Calu3 (cell line): ENCODE measurements at regions not wholly inside any gene's neighbourhood (a gene's known extent, or its start where the extent isn't known, plus 50 kb on each side); places are given as distances from the start of the nearest gene placed in this dataset.

Source experiments
- BruUV-seq: library from RNA; stranded (reverse); fragments of 400-500 nt; replicated peaks from 2 replicates; lab custom pipeline; 2021; lab: Mats Ljungman, UMichigan
- CTCF ChIA-PET: fragments of 300-600 bp; sonication (Branson Sonifier 250); formaldehyde crosslinking; loops from one replicate; lab custom pipeline; 2022; ENCODE audit warnings: antibody characterized with exemption; lab: Charles Lee
- DNase-seq: peaks from one replicate; pipeline ENCODE4 v3.0.0; 2022
- H3K27ac Mint-ChIP-seq: one replicate; pipeline ENCODE4 v1.8.0; 2022; ENCODE audit warnings: mixed read lengths; ENCODE audit not compliant: unreplicated experiment
- H3K27me3 Mint-ChIP-seq: one replicate; pipeline ENCODE4 v1.8.0; 2022; ENCODE audit warnings: mixed read lengths; ENCODE audit not compliant: unreplicated experiment
- H3K36me3 Mint-ChIP-seq: one replicate; pipeline ENCODE4 v1.8.0; 2022; ENCODE audit warnings: mild to moderate bottlenecking, moderate library complexity, mixed read lengths; ENCODE audit not compliant: insufficient read depth, unreplicated experiment
- H3K4me1 Mint-ChIP-seq: one replicate; pipeline ENCODE4 v1.8.0; 2022; ENCODE audit warnings: mild to moderate bottlenecking, low read depth, mixed read lengths; ENCODE audit not compliant: unreplicated experiment
- H3K4me3 Mint-ChIP-seq: one replicate; pipeline ENCODE4 v1.8.0; 2022; ENCODE audit warnings: mild to moderate bottlenecking, low read depth, moderate library complexity, mixed read lengths; ENCODE audit not compliant: unreplicated experiment
- H3K9me3 Mint-ChIP-seq: one replicate; pipeline ENCODE4 v1.8.0; 2022; ENCODE audit warnings: low read depth, mixed read lengths; ENCODE audit not compliant: unreplicated experiment
- intact Hi-C: fragments of 100-400 bp; cut with micrococcal nuclease; formaldehyde crosslinking; loops from one replicate; pipeline ENCODE4 v1.10.0; 2022; ENCODE audit not compliant: unreplicated experiment
- TF ChIP-seq, protein P1 (sequence below): fragments of 200-600 bp; IDR thresholded peaks from one replicate; pipeline ENCODE4 v1.8.0; 2022; ENCODE audit warnings: antibody characterized with exemption; ENCODE audit not compliant: unreplicated experiment

DNA sequence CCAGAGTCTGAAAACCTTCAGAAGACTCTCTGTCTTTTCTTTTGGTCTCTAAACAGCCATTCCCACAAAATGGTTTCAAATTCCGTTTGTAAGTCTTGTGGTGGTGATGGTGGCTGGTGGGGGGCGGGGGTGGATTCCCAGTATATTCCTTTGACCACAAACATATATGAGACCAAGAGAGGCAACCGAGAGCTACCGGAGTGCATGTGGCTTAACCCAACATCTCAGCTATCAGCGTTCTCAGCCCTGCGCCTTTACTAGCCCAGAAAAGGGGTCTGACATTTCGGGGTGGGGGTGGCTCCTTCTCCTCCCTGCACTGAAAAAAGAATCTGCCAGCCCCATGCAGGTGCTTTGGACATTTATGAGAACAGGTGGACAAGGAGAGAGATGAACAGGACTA is 621.1 kb downstream of the ACTR3B start:
- H3K4me1 Mint-ChIP-seq: no peaks in the 10 kb centered on the region
- BruUV-seq: no TSS peak
- TF ChIP-seq, protein P1, sequence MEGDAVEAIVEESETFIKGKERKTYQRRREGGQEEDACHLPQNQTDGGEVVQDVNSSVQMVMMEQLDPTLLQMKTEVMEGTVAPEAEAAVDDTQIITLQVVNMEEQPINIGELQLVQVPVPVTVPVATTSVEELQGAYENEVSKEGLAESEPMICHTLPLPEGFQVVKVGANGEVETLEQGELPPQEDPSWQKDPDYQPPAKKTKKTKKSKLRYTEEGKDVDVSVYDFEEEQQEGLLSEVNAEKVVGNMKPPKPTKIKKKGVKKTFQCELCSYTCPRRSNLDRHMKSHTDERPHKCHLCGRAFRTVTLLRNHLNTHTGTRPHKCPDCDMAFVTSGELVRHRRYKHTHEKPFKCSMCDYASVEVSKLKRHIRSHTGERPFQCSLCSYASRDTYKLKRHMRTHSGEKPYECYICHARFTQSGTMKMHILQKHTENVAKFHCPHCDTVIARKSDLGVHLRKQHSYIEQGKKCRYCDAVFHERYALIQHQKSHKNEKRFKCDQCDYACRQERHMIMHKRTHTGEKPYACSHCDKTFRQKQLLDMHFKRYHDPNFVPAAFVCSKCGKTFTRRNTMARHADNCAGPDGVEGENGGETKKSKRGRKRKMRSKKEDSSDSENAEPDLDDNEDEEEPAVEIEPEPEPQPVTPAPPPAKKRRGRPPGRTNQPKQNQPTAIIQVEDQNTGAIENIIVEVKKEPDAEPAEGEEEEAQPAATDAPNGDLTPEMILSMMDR: no peak
- H3K27ac Mint-ChIP-seq: no peak overlapping the region
- CTCF ChIA-PET: no interaction called here
- DNase-seq: no peak
- H3K36me3 Mint-ChIP-seq: no peaks in the 10 kb centered on the region
- H3K27me3 Mint-ChIP-seq: no peaks in the 10 kb centered on the region
- intact Hi-C loops: no loop called here
- peaks cover 9% of the 10 kb centered on the region for H3K9me3 Mint-ChIP-seq
- no peak overlapping the region for H3K4me3 Mint-ChIP-seq

DNA sequence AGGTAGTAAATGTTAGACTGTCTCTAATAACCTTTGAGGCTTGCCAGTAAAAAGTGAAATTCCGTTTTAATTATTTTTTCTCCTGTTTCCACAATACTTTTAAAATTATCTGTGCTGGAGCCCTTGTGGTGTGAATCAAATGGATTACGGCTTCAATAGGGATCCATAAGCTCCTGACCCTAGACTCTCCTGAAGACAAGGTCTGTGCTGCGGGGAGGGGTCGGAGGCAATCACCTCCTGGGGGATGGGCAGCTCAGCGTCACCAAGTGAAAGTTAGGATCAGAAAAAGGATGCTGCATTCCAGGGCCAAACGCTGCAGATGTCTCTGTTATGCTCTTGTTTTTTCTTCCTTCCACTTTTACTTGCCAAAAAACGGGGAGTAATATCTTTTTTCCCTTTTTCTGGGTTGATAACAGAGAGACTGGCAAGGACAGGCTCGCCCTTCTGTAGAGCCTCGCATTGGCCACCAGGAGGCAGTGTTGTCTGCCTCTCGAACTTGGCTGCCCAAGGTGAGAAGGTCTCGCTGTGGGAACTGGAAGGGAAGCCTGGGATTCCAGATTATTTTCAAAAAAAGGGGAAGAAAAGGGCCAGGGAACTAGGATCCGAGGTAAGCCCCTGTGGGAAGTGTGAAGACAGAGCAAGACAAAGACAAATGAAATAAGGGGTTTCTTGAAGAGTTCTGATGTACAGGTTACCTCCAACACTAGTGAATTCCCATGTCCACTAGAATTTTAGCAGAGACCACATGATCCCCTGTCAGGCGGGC is 621.9 kb downstream of the ACTR3B start:
- no peaks in the 10 kb centered on the region for H3K36me3 Mint-ChIP-seq
- intact Hi-C loops: no loop called here
- TF ChIP-seq, protein P1: no peak
- CTCF ChIA-PET: no interaction called here
- no peaks in the 10 kb centered on the region for H3K4me1 Mint-ChIP-seq
- no peaks in the 10 kb centered on the region for H3K27me3 Mint-ChIP-seq
- peaks cover 10% of the 10 kb centered on the region for H3K9me3 Mint-ChIP-seq
- no peak overlapping the region for H3K4me3 Mint-ChIP-seq
- no TSS peak for BruUV-seq
- no peak overlapping the region for H3K27ac Mint-ChIP-seq
- DNase-seq: no peak

DNA sequence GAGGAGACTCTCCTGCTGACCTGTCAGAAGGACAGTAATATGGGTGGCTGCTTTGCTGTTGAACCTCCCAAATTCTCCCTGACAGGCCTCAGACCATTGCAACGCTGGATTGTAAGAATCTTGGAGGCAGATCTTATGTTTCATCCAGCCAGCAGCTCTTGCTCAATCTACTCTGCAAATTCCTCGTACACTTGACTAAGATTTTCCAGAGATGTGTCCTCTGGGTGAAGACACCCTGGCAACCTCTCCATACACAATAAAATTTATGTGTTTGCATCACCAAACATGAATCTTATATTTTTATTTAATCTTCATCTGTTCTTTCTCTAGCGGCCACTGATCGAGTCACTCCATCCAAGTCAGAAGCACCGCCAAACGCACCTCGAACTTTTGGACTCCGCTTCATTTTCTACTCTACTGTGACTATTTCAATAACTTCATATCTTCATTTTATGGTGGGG is 623.1 kb downstream of the ACTR3B start:
- peaks cover 12% of the 10 kb centered on the region for H3K9me3 Mint-ChIP-seq
- CTCF ChIA-PET: no interaction called here
- no peaks in the 10 kb centered on the region for H3K36me3 Mint-ChIP-seq
- no peak for DNase-seq
- H3K27ac Mint-ChIP-seq: no peak overlapping the region
- H3K4me3 Mint-ChIP-seq: no peak overlapping the region
- intact Hi-C loops: no loop called here
- no peaks in the 10 kb centered on the region for H3K27me3 Mint-ChIP-seq
- H3K4me1 Mint-ChIP-seq: no peaks in the 10 kb centered on the region
- no TSS peak for BruUV-seq
- TF ChIP-seq, protein P1: no peak

DNA sequence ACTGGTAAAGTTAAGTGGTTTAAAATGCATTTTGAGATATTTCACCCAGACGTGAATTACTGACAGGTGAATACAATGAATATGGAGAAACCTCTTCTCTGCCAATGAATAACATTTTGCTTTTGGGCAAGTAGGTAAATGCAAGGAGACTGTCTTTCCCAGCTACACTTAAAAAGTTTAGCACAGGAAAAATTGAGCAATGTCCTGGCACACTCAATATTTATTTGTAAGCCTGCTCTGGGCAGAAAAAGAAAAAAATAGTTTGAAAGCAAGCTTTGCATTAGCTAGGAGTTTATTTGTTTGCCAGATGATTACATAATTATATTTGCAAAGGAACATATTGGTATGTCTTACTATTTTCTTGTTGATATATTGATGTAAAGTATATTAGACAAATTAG is 624.2 kb downstream of the ACTR3B start:
- DNase-seq: no peak
- Mint-ChIP-seq H3K27me3 (no peaks in the 10 kb centered on the region), H3K27ac (no peak overlapping the region), H3K36me3 (no peaks in the 10 kb centered on the region), H3K4me3 (no peak overlapping the region), H3K9me3 (peaks cover 13% of the 10 kb centered on the region), H3K4me1 (no peaks in the 10 kb centered on the region)
- no TSS peak for BruUV-seq
- TF ChIP-seq, protein P1: no peak
- CTCF ChIA-PET: no interaction called here
- intact Hi-C loops: no loop called here
